ENCODE measurements at regions not wholly inside any gene's neighbourhood (a gene's known extent, or its start where the extent isn't known, plus 50 kb on each side); places are given as distances from the start of the nearest gene placed in this dataset.
A peak's percentile ranks its signal among the peaks of the same experiment; 100 is the strongest.

- in situ Hi-C loops (cut with HindIII; ENCODE audit: low sequenced_read_pairs), result no loop called here
- no peak for DNase-seq (ENCODE audit: low spot score)
Measured at GRCh38 chr9:13597427-13597826, 317.9 kb upstream of the MPDZ start.

DNA sequence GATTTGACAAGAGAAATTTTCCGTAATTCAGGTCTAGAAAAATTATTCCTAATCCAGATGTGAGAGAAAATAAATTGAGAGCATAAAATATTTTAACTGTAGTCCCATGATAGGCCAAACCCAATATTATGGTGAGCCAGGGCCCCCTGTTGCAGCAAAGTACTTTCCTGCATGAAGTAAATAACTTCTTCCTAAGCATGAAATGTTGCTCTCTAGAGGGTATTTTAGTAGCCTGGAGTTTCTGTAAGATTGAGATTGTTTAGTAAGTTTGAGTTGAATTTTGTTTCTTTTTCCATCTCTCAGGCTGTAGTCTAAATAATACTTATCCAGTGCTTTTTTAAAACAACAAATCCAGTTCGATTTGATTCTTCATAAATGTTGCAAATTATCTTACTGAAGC lies 317.5 kb upstream of the MPDZ start:
- in situ Hi-C loops (cut with HindIII; ENCODE audit: low sequenced_read_pairs), result no loop called here
- DNase-seq (ENCODE audit: low spot score), result no peak

DNA sequence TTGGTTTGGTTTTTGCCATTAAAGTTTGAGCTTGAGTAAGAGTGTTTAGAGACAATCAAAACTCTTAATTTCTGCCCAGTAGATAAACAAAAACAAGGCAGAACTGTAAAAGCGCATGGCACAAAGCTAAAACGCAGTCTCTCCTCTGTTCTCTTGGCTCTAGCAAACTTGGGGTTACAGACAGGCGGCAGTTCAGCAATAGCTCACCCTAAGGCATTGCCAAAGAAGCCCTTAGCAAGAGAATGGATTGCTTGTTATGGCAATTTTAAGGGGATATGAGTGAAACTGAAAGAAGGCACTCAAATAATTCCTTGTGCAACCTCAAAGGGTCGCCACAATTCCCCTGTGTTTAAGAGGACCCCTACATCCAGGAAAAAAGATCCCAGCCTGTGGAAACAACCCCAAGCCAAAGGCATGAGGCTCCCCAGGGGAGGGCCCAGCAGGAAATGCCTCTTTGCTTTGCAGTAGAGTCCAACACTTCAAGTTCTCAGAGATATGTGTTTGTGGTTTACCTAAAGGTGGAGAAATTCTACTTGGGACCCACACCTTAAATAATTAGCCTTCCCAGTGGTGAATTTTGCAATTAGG lies 317.0 kb upstream of the MPDZ start:
- no peak for DNase-seq (ENCODE audit: low spot score)
- in situ Hi-C loops (cut with HindIII; ENCODE audit: low sequenced_read_pairs), result no loop called here

DNA sequence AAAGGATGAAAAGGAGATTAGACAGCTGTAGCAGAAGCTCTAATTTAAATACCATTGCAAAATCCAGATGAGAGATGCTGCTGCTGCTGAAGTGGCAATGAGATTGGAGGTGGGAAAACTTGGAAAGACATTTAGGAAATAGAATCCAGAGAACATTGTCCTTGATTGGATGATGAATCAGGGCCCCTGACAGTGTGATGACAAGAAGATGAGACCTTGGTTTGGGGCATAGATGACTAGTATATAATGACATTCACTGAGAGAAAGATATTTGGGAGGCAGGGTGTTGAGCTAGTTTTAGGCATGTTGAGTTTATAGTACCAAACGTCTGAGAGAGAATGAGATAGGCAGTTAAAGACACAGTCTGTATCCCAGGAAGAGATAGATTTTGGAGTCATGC lies 311.5 kb upstream of the MPDZ start:
- DNase-seq (ENCODE audit: low spot score), result no peak
- in situ Hi-C loops (cut with HindIII; ENCODE audit: low sequenced_read_pairs), result no loop called here

- no peak for DNase-seq (ENCODE audit: low spot score)
- in situ Hi-C loops (cut with HindIII; ENCODE audit: low sequenced_read_pairs), result no loop called here
Measured at GRCh38 chr9:13589034-13589737, 309.7 kb upstream of the MPDZ start.

GRCh38 chr9:13588151-13589033 lies 308.9 kb upstream of the MPDZ start:
- in situ Hi-C loops (cut with HindIII; ENCODE audit: low sequenced_read_pairs), result no loop called here
- DNase-seq (ENCODE audit: low spot score), result no peak

GRCh38 chr9:13587571-13587970 lies 308.1 kb upstream of the MPDZ start:
- peak; percentile 9 for DNase-seq (ENCODE audit: low spot score)
- in situ Hi-C loops (cut with HindIII; ENCODE audit: low sequenced_read_pairs), result no loop called here

DNA sequence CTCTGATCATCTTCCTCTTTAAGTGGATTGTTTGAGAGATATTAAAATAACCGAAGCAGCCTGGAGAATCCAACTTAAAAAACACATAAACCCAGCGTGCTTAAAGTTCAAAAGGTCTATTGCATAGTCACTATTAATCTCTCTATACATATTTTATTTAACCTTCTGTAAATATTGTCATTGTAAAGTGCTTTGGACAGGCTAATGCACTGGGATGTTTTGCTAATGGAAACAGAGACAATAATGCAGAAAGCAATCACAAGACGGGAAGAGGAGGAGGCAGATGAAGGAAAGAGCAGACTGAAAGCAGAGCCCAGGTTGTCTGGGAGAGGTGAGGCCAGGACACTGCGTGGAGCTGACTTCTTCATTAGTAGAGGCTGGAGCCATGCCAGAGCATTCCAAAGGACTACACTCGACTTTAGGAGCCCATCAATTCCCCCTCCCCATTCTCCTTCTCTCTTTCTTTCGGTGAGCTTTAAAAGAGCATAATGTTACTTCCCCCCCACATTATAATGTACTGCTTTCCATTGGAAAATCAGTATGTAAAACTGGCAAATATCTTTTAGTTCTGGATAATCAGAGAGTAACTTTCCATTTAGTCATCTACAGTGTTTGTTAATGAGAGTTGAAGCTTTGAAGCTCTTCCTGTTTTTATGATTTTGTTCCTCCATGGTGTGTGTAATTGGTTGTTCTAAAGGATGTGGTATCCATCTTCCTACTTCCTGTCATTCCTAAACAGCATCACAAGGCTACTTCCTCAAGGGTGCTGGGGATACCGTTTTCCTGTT lies 307.3 kb upstream of the MPDZ start:
- in situ Hi-C loops (cut with HindIII; ENCODE audit: low sequenced_read_pairs), result no loop called here

DNA sequence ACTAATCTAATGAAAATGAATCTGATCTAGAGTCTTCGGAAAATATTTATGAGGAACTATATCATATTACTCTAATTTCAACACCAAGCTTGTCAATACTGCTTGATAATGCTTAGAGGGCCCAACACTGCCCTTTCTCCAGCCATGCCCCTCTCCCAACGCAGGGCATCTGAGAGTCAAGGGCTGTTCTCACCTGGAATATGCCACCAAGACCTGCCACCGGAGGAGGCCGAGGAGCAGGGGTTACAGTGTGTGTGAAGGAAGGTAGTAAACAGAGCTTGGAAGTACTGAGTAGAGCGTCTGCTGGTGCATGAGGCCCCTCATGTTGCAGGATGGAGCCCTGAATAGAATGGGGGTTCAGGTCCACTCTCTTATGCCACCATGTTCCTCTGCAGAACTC lies 301.3 kb upstream of the MPDZ start:
- in situ Hi-C loops (cut with HindIII; ENCODE audit: low sequenced_read_pairs), result no loop called here
- no peak for DNase-seq (ENCODE audit: low spot score)

More for the DNA sequence above, 307.3 kb upstream of the MPDZ start:
- DNase-seq (ENCODE audit: low spot score), result no peak

DNA sequence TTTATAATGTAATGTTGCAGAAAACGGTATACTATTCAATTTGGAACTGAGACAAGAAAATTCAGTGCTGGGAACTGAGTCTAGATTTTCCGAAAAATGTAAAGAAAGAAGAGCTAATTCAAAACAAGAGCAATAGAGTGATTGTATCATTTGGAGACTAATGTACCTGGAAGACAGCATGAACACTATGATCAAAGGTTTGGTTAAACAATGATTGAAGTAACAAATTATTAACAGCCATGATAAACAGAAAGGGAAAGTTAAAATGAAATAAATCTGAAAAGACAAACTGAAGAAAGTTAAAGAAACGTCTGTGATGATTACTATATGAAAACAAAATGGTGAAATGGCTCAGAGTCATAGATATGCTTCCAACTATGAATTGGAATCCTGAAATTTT lies 300.6 kb upstream of the MPDZ start:
- in situ Hi-C loops (cut with HindIII; ENCODE audit: low sequenced_read_pairs), result no loop called here

GRCh38 chr9:13576101-13576500 lies 296.6 kb upstream of the MPDZ start:
- in situ Hi-C loops (cut with HindIII; ENCODE audit: low sequenced_read_pairs), result no loop called here
- DNase-seq (ENCODE audit: low spot score), result no peak

More for the DNA sequence above, 300.6 kb upstream of the MPDZ start:
- DNase-seq (ENCODE audit: low spot score), result no peak

DNA sequence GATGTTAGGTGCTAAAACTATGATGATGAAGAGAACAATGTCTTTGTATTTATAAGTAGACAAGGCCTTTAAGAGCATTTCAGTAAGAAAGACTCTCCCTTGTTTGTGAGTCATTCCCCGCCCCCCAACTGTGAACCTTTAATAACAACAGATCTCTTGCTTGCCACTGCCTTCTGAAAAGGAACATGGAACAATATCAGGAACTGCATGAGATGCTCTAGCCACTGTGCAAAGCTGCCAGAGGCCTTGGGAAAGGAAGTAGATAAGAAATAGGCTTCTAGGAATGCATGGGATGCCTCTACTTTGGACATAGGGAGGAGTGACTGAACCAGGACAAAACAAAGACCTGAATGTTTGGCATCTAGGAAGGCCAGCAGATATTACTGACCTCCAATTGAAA lies 296.1 kb upstream of the MPDZ start:
- in situ Hi-C loops (cut with HindIII; ENCODE audit: low sequenced_read_pairs), result no loop called here
- DNase-seq (ENCODE audit: low spot score), result no peak

DNA sequence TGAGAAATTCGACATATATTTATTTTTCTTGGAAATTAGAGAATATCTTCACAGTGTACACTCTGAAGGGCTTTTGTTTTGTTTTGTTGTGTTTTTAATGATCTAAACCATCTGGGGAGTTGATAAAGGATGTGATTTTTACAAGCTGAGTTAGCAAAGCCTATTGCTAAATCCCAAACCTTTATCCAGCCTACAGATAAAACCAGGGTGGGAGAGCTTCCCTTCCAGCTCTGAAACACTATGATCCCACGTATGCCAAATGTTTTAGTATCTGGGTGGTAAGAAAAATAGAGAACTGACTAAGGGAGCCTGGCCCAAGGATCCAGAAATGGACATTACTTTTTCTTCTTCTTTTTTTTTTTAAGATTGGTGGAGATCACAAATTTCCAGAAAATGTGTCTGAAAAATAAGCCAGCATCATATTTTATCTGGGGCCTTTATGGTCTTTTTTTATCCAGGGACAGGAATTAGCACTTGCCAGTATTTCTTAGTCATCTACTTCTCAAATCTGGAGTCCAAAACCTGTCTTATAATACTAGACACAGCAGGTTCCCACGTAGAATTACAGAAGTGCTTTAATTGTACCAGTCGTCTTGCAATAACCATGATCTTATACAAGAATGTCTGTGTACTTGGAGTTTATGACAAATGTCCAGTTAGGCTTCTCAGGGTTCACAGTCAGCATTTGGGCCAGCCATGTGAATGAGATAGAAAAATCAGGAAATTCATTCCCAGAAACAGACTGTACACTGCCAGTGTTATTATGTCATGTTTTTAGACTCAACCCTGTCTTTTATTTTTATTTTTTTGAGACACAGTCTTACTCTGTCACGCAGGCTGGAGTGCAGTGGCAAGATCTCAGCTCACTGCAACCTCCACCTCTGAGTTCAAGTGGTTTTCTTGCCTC lies 290.8 kb upstream of the MPDZ start:
- DNase-seq (ENCODE audit: low spot score), result no peak
- in situ Hi-C loops (cut with HindIII; ENCODE audit: low sequenced_read_pairs), result no loop called here

GRCh38 chr9:13569602-13570067 lies 290.1 kb upstream of the MPDZ start:
- in situ Hi-C loops (cut with HindIII; ENCODE audit: low sequenced_read_pairs), result no loop called here
- DNase-seq (ENCODE audit: low spot score), result no peak

DNA sequence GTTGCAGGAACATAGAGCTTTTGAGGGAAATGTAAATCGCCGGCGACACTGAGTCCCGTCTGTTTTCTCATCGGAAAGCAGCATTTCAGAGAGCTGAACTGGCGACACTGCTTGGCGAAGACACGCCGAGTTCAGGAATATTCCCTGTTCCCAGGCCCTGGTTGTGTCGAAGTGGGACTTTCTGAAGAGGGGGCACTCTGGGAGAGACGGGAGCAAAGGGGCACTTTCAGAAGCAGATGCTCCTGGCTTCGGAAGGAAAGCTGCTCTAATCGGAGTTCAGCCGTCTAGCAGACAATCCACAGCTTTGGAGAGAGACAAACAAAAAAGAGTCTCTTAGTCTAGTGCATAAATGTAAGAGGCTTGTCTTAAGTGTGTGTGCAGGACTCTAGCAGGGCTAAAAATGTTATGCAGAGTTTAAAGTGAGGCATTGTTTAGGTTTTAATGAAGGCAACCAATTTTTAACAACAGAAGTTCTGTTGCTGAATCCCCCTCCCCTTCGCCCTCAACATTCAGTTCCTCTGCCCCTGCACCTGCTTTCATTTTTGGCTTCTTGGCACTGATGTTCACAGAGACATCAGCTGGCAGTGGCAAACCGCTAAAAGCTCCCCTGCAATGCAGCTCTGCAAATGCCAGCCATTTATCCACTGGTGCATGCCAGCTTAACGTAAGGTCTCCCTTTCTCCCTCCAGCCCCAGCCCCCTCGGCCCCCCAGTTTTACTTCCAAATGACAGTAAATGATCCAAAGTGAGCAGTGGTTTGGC lies 289.5 kb upstream of the MPDZ start:
- DNase-seq (ENCODE audit: low spot score), result peak; percentile 32
- in situ Hi-C loops (cut with HindIII; ENCODE audit: low sequenced_read_pairs), result no loop called here

DNA sequence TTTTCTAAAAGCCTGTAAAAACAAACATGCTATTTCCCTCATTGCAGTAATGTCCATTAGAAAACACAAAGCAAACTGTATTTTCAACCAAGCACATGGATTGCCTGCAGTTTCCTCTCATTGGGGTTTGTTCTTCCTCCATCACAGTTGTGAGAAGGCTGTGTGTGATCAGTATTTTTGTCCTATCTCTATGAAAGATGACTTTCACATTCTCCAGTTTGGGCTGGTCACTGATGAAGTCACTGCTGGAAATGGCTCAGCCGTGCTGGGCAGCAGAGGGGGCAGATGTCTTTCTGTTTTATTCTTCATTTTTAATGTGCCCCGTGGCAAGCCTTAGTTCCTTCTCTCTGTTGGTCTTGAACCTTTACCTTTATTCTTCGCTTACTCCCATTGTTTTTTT lies 288.9 kb upstream of the MPDZ start:
- in situ Hi-C loops (cut with HindIII; ENCODE audit: low sequenced_read_pairs), result no loop called here

DNA sequence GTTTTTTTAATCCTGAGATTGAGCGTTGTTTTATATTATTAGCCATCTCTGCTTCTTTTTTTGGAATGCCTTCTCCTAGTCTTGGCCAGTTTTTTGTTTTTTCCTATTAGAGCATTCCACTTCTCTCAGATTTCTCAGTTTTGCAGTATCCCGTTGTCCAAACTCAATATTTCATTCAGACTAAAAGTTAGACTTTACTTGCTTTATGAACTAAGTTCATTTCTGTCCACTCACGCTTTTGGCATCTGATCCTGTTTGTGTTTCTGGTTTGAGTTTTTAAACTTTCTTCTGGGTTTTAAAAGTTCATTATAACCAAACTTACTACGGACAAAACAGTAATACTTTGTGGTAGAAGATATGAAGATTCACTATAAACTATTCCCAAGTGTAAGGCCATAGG lies 288.3 kb upstream of the MPDZ start:
- DNase-seq (ENCODE audit: low spot score), result no peak
- in situ Hi-C loops (cut with HindIII; ENCODE audit: low sequenced_read_pairs), result no loop called here

More for the DNA sequence above, 288.9 kb upstream of the MPDZ start:
- peak; percentile 9 for DNase-seq (ENCODE audit: low spot score)

- DNase-seq (ENCODE audit: low spot score), result peak; percentile 16
- in situ Hi-C loops (cut with HindIII; ENCODE audit: low sequenced_read_pairs), result no loop called here
Measured at GRCh38 chr9:13557746-13558145, 278.3 kb upstream of the MPDZ start.

Data from G401 (cell line).